PC-3 (cell line): ENCODE measurements at regions not wholly inside any gene's neighbourhood (a gene's known extent, or its start where the extent isn't known, plus 50 kb on each side); places are given as distances from the start of the nearest gene placed in this dataset.

Experiments
- ATAC-seq: fragments of 200-7000 bp; cut with Tn5 transposase; 2 replicates; pipeline ENCODE4 v1.9.1; 2020; ENCODE audit warnings: mild to moderate bottlenecking, moderate library complexity
- BruUV-seq: library from RNA; stranded (reverse); fragments of 400-500 nt; replicated peaks from 2 replicates; lab custom pipeline; 2021; lab: Mats Ljungman, UMichigan
- CTCF ChIA-PET: fragments of 300-600 bp; sonication (Branson Sonifier 250); formaldehyde crosslinking; loops from one replicate; lab custom pipeline; 2022; ENCODE audit warnings: antibody characterized with exemption; lab: Charles Lee
- POLR2A ChIA-PET: fragments of 300-600 bp; sonication (Branson Sonifier 250); formaldehyde crosslinking; loops from one replicate; lab custom pipeline; 2022; ENCODE audit warnings: antibody characterized with exemption; ENCODE audit not compliant: unreplicated experiment; lab: Charles Lee
- DNase-seq: peaks from one replicate; pipeline ENCODE4 v3.0.0-alpha.2; 2015
- H2AFZ ChIP-seq: fragments of 300-600 bp; sonication (generic); 2 replicates; pipeline ENCODE4 v1.6.0; 2016; ENCODE audit warnings: antibody characterized with exemption, low read length
- H3F3A ChIP-seq: fragments of 300-600 bp; sonication (generic); one replicate; pipeline ENCODE4 v1.6.0; 2017; ENCODE audit warnings: antibody characterized with exemption, low read length, control low read depth, mild to moderate bottlenecking; ENCODE audit not compliant: unreplicated experiment
- H3K27ac ChIP-seq: fragments of 300-600 bp; sonication (generic); 2 replicates; pipeline ENCODE4 v1.5.1; 2016; ENCODE audit warnings: mild to moderate bottlenecking, low read length
- H3K27me3 ChIP-seq: fragments of 300-600 bp; sonication (generic); 2 replicates; pipeline ENCODE4 v1.6.1; 2016; ENCODE audit warnings: low read length, mixed read lengths
- H3K36me3 ChIP-seq: fragments of 300-600 bp; sonication (generic); 2 replicates; pipeline ENCODE4 v1.6.1; 2016; ENCODE audit warnings: low read depth, mixed run types, low read length, mixed read lengths
- H3K4me1 ChIP-seq: fragments of 300-600 bp; sonication (generic); 2 replicates; pipeline ENCODE4 v1.5.1; 2016; ENCODE audit warnings: low read length; ENCODE audit not compliant: insufficient read depth
- H3K4me2 ChIP-seq: fragments of 300-600 bp; sonication (generic); 2 replicates; pipeline ENCODE4 v1.6.0; 2016; ENCODE audit warnings: low read length
- H3K4me3 ChIP-seq: fragments of 300-600 bp; sonication (generic); 2 replicates; pipeline ENCODE4 v1.5.1; 2016; ENCODE audit warnings: mild to moderate bottlenecking, low read length, mixed read lengths
- H3K79me2 ChIP-seq: fragments of 300-600 bp; sonication (generic); 2 replicates; pipeline ENCODE4 v1.6.1; 2017; ENCODE audit warnings: low read length, mixed read lengths
- H3K9ac ChIP-seq: fragments of 300-600 bp; sonication (generic); 2 replicates; pipeline ENCODE4 v1.6.0; 2016; ENCODE audit warnings: mild to moderate bottlenecking, low read length
- H3K9me2 ChIP-seq: fragments of 300-600 bp; sonication (generic); replicated peaks from 2 replicates; pipeline ENCODE4 v1.6.1; 2016; ENCODE audit warnings: mixed run types, low read length, mixed read lengths
- H3K9me3 ChIP-seq: fragments of 300-600 bp; sonication (generic); 2 replicates; pipeline ENCODE4 v1.6.1; 2016; ENCODE audit warnings: low read length, mixed read lengths
- H4K20me1 ChIP-seq: fragments of 300-600 bp; sonication (generic); 2 replicates; pipeline ENCODE4 v1.6.1; 2016; ENCODE audit warnings: low read length, mixed read lengths
- CTCF ChIP-seq: fragments of 300-600 bp; sonication (generic); conservative IDR thresholded peaks from 2 replicates; pipeline ENCODE4 v1.5.1; 2017; ENCODE audit warnings: antibody characterized with exemption, low read depth, mild to moderate bottlenecking, low read length
- EZH2 ChIP-seq: fragments of 300-600 bp; sonication (generic); IDR thresholded peaks from one replicate; pipeline ENCODE4 v1.6.1; 2017; ENCODE audit warnings: antibody characterized with exemption, mild to moderate bottlenecking, low read length; ENCODE audit not compliant: unreplicated experiment
- EZH2phosphoT487 ChIP-seq: fragments of 300-600 bp; sonication (generic); IDR thresholded peaks from 2 replicates; pipeline ENCODE4 v1.6.1; 2018; ENCODE audit warnings: mild to moderate bottlenecking, antibody characterized with exemption, low read length, borderline replicate concordance
- intact Hi-C: fragments of 100-400 bp; cut with micrococcal nuclease; formaldehyde crosslinking; loops from 2 replicates; pipeline ENCODE4 v1.9.0; 2023

GRCh38 chr4:44046491-44046890 lies 402.1 kb downstream of the KCTD8 start:
- intact Hi-C loops, result no loop called here

GRCh38 chr4:44056721-44057151 lies 391.9 kb downstream of the KCTD8 start:
- Histone ChIP-seq H3F3A (no peaks in the 10 kb centered on the region), H3K27me3 (no peaks in the 10 kb centered on the region), H3K9ac (no peak overlapping the region), H3K9me2 (no peaks in the 10 kb centered on the region), H3K4me3 (no peak overlapping the region), H3K79me2 (no peaks in the 10 kb centered on the region), H3K4me1 (no peaks in the 10 kb centered on the region), H2AFZ (no peak overlapping the region), H3K4me2 (no peak overlapping the region), H4K20me1 (no peaks in the 10 kb centered on the region), H3K27ac (no peak overlapping the region), H3K9me3 (no peaks in the 10 kb centered on the region), H3K36me3 (no peaks in the 10 kb centered on the region)
- CTCF ChIA-PET, result no interaction called here
- TF ChIP-seq CTCF (no peak), EZH2 (no peak), EZH2phosphoT487 (no peak)
- ATAC-seq (no peak), DNase-seq (no peak)
- intact Hi-C loops, result no loop called here
- POLR2A ChIA-PET, result no interaction called here
- BruUV-seq, result no TSS peak

More at GRCh38 chr4:44046491-44046890, 402.1 kb downstream of the KCTD8 start:
- Histone ChIP-seq H3K4me3 (no peak overlapping the region), H3K27me3 (no peaks in the 10 kb centered on the region), H3K9ac (no peak overlapping the region), H3K9me2 (no peaks in the 10 kb centered on the region), H4K20me1 (no peaks in the 10 kb centered on the region), H3K36me3 (no peaks in the 10 kb centered on the region), H3F3A (no peaks in the 10 kb centered on the region), H3K79me2 (no peaks in the 10 kb centered on the region), H3K4me1 (no peaks in the 10 kb centered on the region), H3K4me2 (no peak overlapping the region), H3K27ac (no peak overlapping the region), H2AFZ (no peak overlapping the region), H3K9me3 (no peaks in the 10 kb centered on the region)
- ATAC-seq (no peak), DNase-seq (no peak)
- ChIA-PET POLR2A (no interaction called here), CTCF (no interaction called here)
- TF ChIP-seq CTCF (no peak), EZH2 (no peak), EZH2phosphoT487 (no peak)
- BruUV-seq, result no TSS peak

- CTCF ChIA-PET, result no interaction called here
Measured at GRCh38 chr4:44070843-44071242, 377.8 kb downstream of the KCTD8 start.

More at GRCh38 chr4:44070843-44071242, 377.8 kb downstream of the KCTD8 start:
- intact Hi-C loops, result no loop called here
- POLR2A ChIA-PET, result no interaction called here
- Histone ChIP-seq H3K4me2 (no peak overlapping the region), H3K9me2 (no peaks in the 10 kb centered on the region), H3K27ac (no peak overlapping the region), H3K36me3 (no peaks in the 10 kb centered on the region), H3K79me2 (no peaks in the 10 kb centered on the region), H3K4me3 (no peak overlapping the region), H2AFZ (no peak overlapping the region), H3K27me3 (no peaks in the 10 kb centered on the region), H4K20me1 (no peaks in the 10 kb centered on the region), H3F3A (no peaks in the 10 kb centered on the region), H3K9ac (no peak overlapping the region), H3K4me1 (no peaks in the 10 kb centered on the region), H3K9me3 (no peaks in the 10 kb centered on the region)
- DNase-seq (no peak), ATAC-seq (no peak)
- no TSS peak for BruUV-seq
- no peak for TF ChIP-seq EZH2
- no peak for TF ChIP-seq EZH2phosphoT487
- no peak for TF ChIP-seq CTCF
